DOHH2 (cell line): ENCODE measurements at regions not wholly inside any gene's neighbourhood (a gene's known extent, or its start where the extent isn't known, plus 50 kb on each side); places are given as distances from the start of the nearest gene placed in this dataset.

Experiments
- H3F3A ChIP-seq: fragments of 200-600 bp; sonication (generic), shearing (Covaris generic); 2 replicates; pipeline ENCODE4 v1.6.0; 2016; ENCODE audit warnings: antibody characterized with exemption, mild to moderate bottlenecking; ENCODE audit not compliant: control insufficient read depth, insufficient read depth
- H3K27ac ChIP-seq: fragments of 200-600 bp; sonication (generic); 2 replicates; pipeline ENCODE4 v1.5.1; 2014; ENCODE audit warnings: low read depth, mild to moderate bottlenecking, low read length, moderate library complexity
- H3K27me3 ChIP-seq: fragments of 200-600 bp; sonication (generic); 2 replicates; pipeline ENCODE4 v1.6.1; 2014; ENCODE audit warnings: mild to moderate bottlenecking, low read length, mixed read lengths; ENCODE audit not compliant: control insufficient read depth
- H3K36me3 ChIP-seq: fragments of 200-600 bp; sonication (generic); 2 replicates; pipeline ENCODE4 v1.6.1; 2014; ENCODE audit warnings: mild to moderate bottlenecking, low read length, moderate library complexity, mixed read lengths; ENCODE audit not compliant: control insufficient read depth
- H3K4me1 ChIP-seq: fragments of 200-600 bp; sonication (generic); 2 replicates; pipeline ENCODE4 v1.6.1; 2014; ENCODE audit warnings: mild to moderate bottlenecking, low read length, mixed read lengths; ENCODE audit not compliant: control insufficient read depth
- H3K4me2 ChIP-seq: fragments of 200-600 bp; sonication (generic); 2 replicates; pipeline ENCODE4 v1.6.0; 2014; ENCODE audit warnings: mild to moderate bottlenecking, low read length, moderate library complexity
- H3K4me3 ChIP-seq: fragments of 200-600 bp; sonication (generic); 2 replicates; pipeline ENCODE4 v1.5.1; 2014; ENCODE audit warnings: mild to moderate bottlenecking, low read length, mixed read lengths
- H3K79me2 ChIP-seq: fragments of 200-600 bp; sonication (generic); 2 replicates; pipeline ENCODE4 v1.6.1; 2014; ENCODE audit warnings: mild to moderate bottlenecking, low read length, mixed read lengths; ENCODE audit not compliant: control insufficient read depth
- H3K9me2 ChIP-seq: fragments of 200-600 bp; sonication (generic); replicated peaks from 2 replicates; pipeline ENCODE4 v1.6.1; 2014; ENCODE audit warnings: mild to moderate bottlenecking, low read length, mixed read lengths; ENCODE audit not compliant: control insufficient read depth
- H3K9me3 ChIP-seq: fragments of 200-600 bp; sonication (generic); 2 replicates; pipeline ENCODE4 v1.6.1; 2014; ENCODE audit warnings: antibody characterized with exemption, low read length, mixed read lengths; ENCODE audit not compliant: control insufficient read depth, insufficient read depth
- H4K20me1 ChIP-seq: fragments of 200-600 bp; sonication (generic); 2 replicates; pipeline ENCODE4 v1.6.0; 2014; ENCODE audit warnings: low read depth, mild to moderate bottlenecking, antibody characterized with exemption, low read length, moderate library complexity; ENCODE audit not compliant: control insufficient read depth, insufficient read depth
- EZH2phosphoT487 ChIP-seq: fragments of 200-600 bp; sonication (generic); IDR thresholded peaks from 2 replicates; pipeline ENCODE4 v1.6.1; 2017; ENCODE audit warnings: borderline replicate concordance, mild to moderate bottlenecking, antibody characterized with exemption, low read length, moderate library complexity, mixed read lengths
- TF ChIP-seq, protein P1 (sequence below): fragments of 200-600 bp; sonication (generic); IDR thresholded peaks from one replicate; pipeline ENCODE4 v1.5.1; 2014; ENCODE audit warnings: antibody characterized with exemption, mild to moderate bottlenecking, low read depth, low read length; ENCODE audit not compliant: poor library complexity, severe bottlenecking

DNA sequence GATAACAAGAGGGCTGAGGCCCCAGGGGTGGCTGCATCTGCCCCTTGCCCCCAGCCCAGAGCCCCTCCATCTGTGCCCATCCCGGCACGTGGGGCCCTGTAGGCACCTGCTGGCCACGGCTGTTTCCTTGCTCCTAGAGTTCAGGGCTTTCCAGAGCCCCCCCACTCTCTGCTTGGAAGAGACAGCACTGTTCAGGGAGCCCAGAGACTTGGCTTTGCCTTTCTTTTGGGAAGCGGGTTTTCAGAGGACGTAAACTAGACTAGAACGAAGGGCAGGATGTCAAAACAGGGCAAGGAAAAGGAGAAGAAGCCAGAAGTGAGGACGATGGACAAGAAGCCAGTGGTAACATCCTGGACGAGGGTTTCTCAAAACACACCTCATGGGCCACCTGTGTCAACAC, 163.3 kb upstream of the LHX5 start:
- H3K4me1 ChIP-seq, result no peaks in the 10 kb centered on the region
- no peaks in the 10 kb centered on the region for H3F3A ChIP-seq
- no peaks in the 10 kb centered on the region for H3K9me2 ChIP-seq
- no peak overlapping the region for H3K4me3 ChIP-seq
- H3K36me3 ChIP-seq, result no peaks in the 10 kb centered on the region
- peaks cover 3% of the 10 kb centered on the region for H3K9me3 ChIP-seq
- no peaks in the 10 kb centered on the region for H3K27me3 ChIP-seq
- H3K79me2 ChIP-seq, result no peaks in the 10 kb centered on the region
- H3K27ac ChIP-seq, result no peak overlapping the region
- TF ChIP-seq, protein P1, sequence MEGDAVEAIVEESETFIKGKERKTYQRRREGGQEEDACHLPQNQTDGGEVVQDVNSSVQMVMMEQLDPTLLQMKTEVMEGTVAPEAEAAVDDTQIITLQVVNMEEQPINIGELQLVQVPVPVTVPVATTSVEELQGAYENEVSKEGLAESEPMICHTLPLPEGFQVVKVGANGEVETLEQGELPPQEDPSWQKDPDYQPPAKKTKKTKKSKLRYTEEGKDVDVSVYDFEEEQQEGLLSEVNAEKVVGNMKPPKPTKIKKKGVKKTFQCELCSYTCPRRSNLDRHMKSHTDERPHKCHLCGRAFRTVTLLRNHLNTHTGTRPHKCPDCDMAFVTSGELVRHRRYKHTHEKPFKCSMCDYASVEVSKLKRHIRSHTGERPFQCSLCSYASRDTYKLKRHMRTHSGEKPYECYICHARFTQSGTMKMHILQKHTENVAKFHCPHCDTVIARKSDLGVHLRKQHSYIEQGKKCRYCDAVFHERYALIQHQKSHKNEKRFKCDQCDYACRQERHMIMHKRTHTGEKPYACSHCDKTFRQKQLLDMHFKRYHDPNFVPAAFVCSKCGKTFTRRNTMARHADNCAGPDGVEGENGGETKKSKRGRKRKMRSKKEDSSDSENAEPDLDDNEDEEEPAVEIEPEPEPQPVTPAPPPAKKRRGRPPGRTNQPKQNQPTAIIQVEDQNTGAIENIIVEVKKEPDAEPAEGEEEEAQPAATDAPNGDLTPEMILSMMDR, result no peak
- no peak for TF ChIP-seq EZH2phosphoT487
- H3K4me2 ChIP-seq, result no peak overlapping the region
- H4K20me1 ChIP-seq, result no peaks in the 10 kb centered on the region

DNA sequence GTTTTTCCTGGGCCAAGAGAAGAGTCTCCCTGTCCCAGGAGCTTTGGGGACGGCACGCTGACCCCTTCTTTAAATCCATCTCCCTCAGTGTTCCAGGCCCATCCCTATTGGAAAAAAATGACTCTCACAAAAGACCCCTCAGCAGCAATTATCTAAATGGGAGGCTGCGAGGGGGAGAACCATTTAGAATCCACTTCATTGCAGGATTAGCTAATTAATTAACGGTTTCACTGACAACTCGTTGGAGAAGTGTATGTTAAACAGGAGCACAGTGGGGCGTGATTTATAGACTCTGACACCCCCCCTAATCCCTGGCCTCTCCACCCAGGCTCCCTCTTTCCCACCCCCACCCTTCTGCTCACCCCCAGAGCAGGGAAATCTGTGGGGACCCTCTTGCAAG, 162.8 kb upstream of the LHX5 start:
- Histone ChIP-seq H3K27me3 (no peaks in the 10 kb centered on the region), H3K4me1 (no peaks in the 10 kb centered on the region), H3F3A (no peaks in the 10 kb centered on the region), H3K79me2 (no peaks in the 10 kb centered on the region), H3K4me3 (no peak overlapping the region), H4K20me1 (no peaks in the 10 kb centered on the region), H3K36me3 (no peaks in the 10 kb centered on the region), H3K9me2 (no peaks in the 10 kb centered on the region), H3K9me3 (peaks cover 3% of the 10 kb centered on the region), H3K4me2 (no peak overlapping the region), H3K27ac (no peak overlapping the region)
- no peak for TF ChIP-seq EZH2phosphoT487
- TF ChIP-seq, protein P1, result no peak

DNA sequence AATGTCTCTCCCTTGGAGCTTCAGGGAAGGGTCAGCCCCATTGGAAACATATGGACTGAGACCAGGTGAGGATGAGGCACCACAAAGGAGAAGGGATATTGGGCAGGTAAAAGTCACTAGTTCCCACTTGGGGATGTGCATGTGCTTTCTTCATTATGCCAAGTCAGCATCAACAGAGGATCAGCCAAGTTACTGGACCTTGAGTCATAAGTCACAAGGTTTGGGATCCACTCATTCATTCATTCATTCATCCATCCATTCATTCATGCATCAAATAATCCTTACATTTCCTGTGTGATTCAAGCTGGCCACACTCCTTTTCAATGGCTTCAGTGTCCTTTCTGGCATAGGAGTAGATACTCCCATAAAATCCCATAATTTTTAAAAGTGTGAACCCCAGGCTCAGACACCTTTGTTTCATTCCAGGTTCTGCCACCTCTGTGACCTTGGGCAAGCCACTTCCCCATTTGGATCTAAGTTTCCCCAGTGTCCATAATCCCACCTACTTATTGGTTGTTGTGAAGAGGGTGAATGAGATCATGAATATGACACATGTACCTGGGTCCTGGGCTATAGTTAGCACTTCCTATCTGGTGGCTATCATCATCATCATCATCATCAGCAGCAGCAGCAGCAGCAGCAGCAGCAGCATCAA, 162.1 kb upstream of the LHX5 start:
- Histone ChIP-seq H3K4me1 (no peaks in the 10 kb centered on the region), H3K4me3 (no peak overlapping the region), H3K27me3 (no peaks in the 10 kb centered on the region)

More for the DNA sequence above, 162.1 kb upstream of the LHX5 start:
- no peaks in the 10 kb centered on the region for H4K20me1 ChIP-seq
- no peaks in the 10 kb centered on the region for H3K9me2 ChIP-seq
- H3K79me2 ChIP-seq, result no peaks in the 10 kb centered on the region
- no peak overlapping the region for H3K27ac ChIP-seq
- no peak overlapping the region for H3K4me2 ChIP-seq
- no peaks in the 10 kb centered on the region for H3K36me3 ChIP-seq
- peaks cover 3% of the 10 kb centered on the region for H3K9me3 ChIP-seq
- H3F3A ChIP-seq, result no peaks in the 10 kb centered on the region
- TF ChIP-seq EZH2phosphoT487, result no peak
- TF ChIP-seq, protein P1, result no peak
